Esophagus muscularis mucosa (tissue), 4 donors: ENCODE measurements at regions not wholly inside any gene's neighbourhood (a gene's known extent, or its start where the extent isn't known, plus 50 kb on each side); places are given as distances from the start of the nearest gene placed in this dataset.

Experiments
- DNase-seq: peaks from one replicate; pipeline ENCODE4 v3.0.0-alpha.2; 2017; ENCODE audit errors: extremely low spot score
- H3K27ac ChIP-seq, 4 donors: fragments of 200-600 bp; sonication (generic); replicated peaks in 1 of 4; 1 replicate in 3 of 4; 2 replicates in 1 of 4; pipeline ENCODE4 v1.5.1; 2016 to 2019; ENCODE audit warnings: mild to moderate bottlenecking in 1 of 4
- H3K27me3 ChIP-seq, 4 donors: fragments of 200-600 bp; sonication (generic); one replicate each; pipeline versions ENCODE4 v1.5.1 to v1.6.0; 2016 to 2019
- H3K36me3 ChIP-seq, 4 donors: fragments of 200-600 bp; sonication (generic); one replicate each; pipeline ENCODE4 v1.5.1; 2016 to 2019
- H3K4me1 ChIP-seq, 4 donors: fragments of 200-600 bp; sonication (generic); one replicate each; pipeline ENCODE4 v1.5.1; 2016 to 2019
- H3K4me3 ChIP-seq, 4 donors: fragments of 200-600 bp; sonication (generic); 1 replicate in 2 of 4; 2 replicates in 2 of 4; pipeline ENCODE4 v1.5.1; 2016 to 2019; ENCODE audit warnings: mild to moderate bottlenecking in 4 of 4, moderate library complexity in 1 of 4
- H3K9me3 ChIP-seq, 4 donors: fragments of 200-600 bp; sonication (generic); 1 replicate in 3 of 4; 2 replicates in 1 of 4; pipeline ENCODE4 v1.5.1; 2016 to 2019
- CTCF ChIP-seq, 3 experiments: fragments of 200-600 bp in 2 of 3; fragments of 450-650 bp in 1 of 3; sonication (generic) in 2 of 3; IDR thresholded peaks; one replicate each; pipeline ENCODE4 v1.5.1; 2017 to 2019; ENCODE audit warnings: antibody characterized with exemption in 3 of 3, mild to moderate bottlenecking in 2 of 3, moderate library complexity in 1 of 3
- EP300 ChIP-seq: sonication (generic); formaldehyde crosslinking; IDR thresholded peaks from one replicate; pipeline ENCODE4 v1.6.1; 2017; ENCODE audit warnings: antibody characterized with exemption
- POLR2A ChIP-seq: fragments of 450-650 bp; IDR thresholded peaks from one replicate; pipeline ENCODE4 v1.6.1; 2017; ENCODE audit warnings: antibody characterized with exemption, moderate library complexity, mild to moderate bottlenecking, low read depth
- POLR2AphosphoS5 ChIP-seq, 2 donors: sonication (generic); formaldehyde crosslinking; IDR thresholded peaks; one replicate each; pipeline ENCODE4 v1.6.1; 2017; ENCODE audit warnings: antibody characterized with exemption in 2 of 2
- WGBS: methylation state at CpG from one replicate; pipeline ENCODE4 v1.1.5; 2018; 5-methylcytosine and 5-hydroxymethylcytosine counted together
- intact Hi-C: fragments of 100-400 bp; cut with DNase I; formaldehyde crosslinking; loops from one replicate; pipeline ENCODE4 v1.15.1; 2023

GRCh38 chr1:184163674-184164465, 112.3 kb downstream of the TSEN15 start:
- Histone ChIP-seq H3K27ac (no peak overlapping the region), H3K4me1 (peaks cover 6 to 24% (median 14%) of the 10 kb centered on the region in 4 donors), H3K9me3 (no peaks in the 10 kb centered on the region), H3K4me3 (no peak overlapping the region), H3K36me3 (no peaks in the 10 kb centered on the region), H3K27me3 (no peaks in the 10 kb centered on the region)
- DNase-seq = peak; percentile 42
- TF ChIP-seq POLR2A (no peak), EP300 (no peak), CTCF (IDR thresholded peaks at IDR 0.05) (no peak)
- WGBS = 81% methylated on average over 3 of the region's 3 CpGs
- intact Hi-C loops = no loop called here

- intact Hi-C loops = no loop called here
- Histone ChIP-seq H3K9me3 (no peaks in the 10 kb centered on the region), H3K36me3 (no peaks in the 10 kb centered on the region), H3K27me3 (no peaks in the 10 kb centered on the region), H3K27ac (no peak overlapping the region), H3K4me1 (peaks cover 6 to 24% (median 14%) of the 10 kb centered on the region in 4 donors), H3K4me3 (no peak overlapping the region)
- DNase-seq = peak; percentile 53
- TF ChIP-seq POLR2A (no peak), EP300 (no peak), CTCF (IDR thresholded peaks at IDR 0.05) (no peak), POLR2AphosphoS5 (IDR thresholded peaks at IDR 0.05) (no peak)
- WGBS = 82% methylated on average over 1 of the region's 1 CpG
Measured at GRCh38 chr1:184164536-184164935, 113.0 kb downstream of the TSEN15 start.

GRCh38 chr1:184166485-184166884, 115.0 kb downstream of the TSEN15 start:
- no peaks in the 10 kb centered on the region for H3K27me3 ChIP-seq
- DNase-seq = no peak
- no peak for TF ChIP-seq CTCF (IDR thresholded peaks at IDR 0.05)
- no peak for TF ChIP-seq EP300
- no peak for TF ChIP-seq POLR2AphosphoS5 (IDR thresholded peaks at IDR 0.05)

GRCh38 chr1:184167352-184167751, 115.8 kb downstream of the TSEN15 start:
- no peak for DNase-seq
- Histone ChIP-seq H3K9me3 (no peaks in the 10 kb centered on the region), H3K27ac (no peak overlapping the region), H3K4me1 (peaks cover 6 to 15% (median 10%) of the 10 kb centered on the region in 4 donors), H3K27me3 (no peaks in the 10 kb centered on the region), H3K4me3 (no peak overlapping the region), H3K36me3 (no peaks in the 10 kb centered on the region)
- intact Hi-C loops = no loop called here
- WGBS = 34% methylated on average over 1 of the region's 1 CpG
- TF ChIP-seq POLR2A (no peak), EP300 (no peak), POLR2AphosphoS5 (IDR thresholded peaks at IDR 0.05) (no peak), CTCF (IDR thresholded peaks at IDR 0.05) (no peak)

More at GRCh38 chr1:184166485-184166884, 115.0 kb downstream of the TSEN15 start:
- intact Hi-C loops = no loop called here
- Histone ChIP-seq H3K4me3 (no peak overlapping the region), H3K4me1 (peaks cover 6 to 15% (median 13%) of the 10 kb centered on the region in 4 donors), H3K9me3 (no peaks in the 10 kb centered on the region), H3K27ac (no peak overlapping the region), H3K36me3 (no peaks in the 10 kb centered on the region)
- 79% methylated on average over 3 of the region's 3 CpGs for WGBS

- Histone ChIP-seq H3K9me3 (no peaks in the 10 kb centered on the region), H3K36me3 (no peaks in the 10 kb centered on the region), H3K27me3 (no peaks in the 10 kb centered on the region), H3K27ac (no peak overlapping the region), H3K4me1 (no peaks in the 10 kb centered on the region), H3K4me3 (no peak overlapping the region)
- no peak for DNase-seq
- intact Hi-C loops = no loop called here
- TF ChIP-seq CTCF (IDR thresholded peaks at IDR 0.05) = no peak
- TF ChIP-seq EP300 = no peak
- no peak for TF ChIP-seq POLR2AphosphoS5 (IDR thresholded peaks at IDR 0.05)
- no peak for TF ChIP-seq POLR2A
Measured at GRCh38 chr1:184170719-184171118, 119.2 kb downstream of the TSEN15 start.
